GM12874 (cell line): ENCODE measurements at regions not wholly inside any gene's neighbourhood (a gene's known extent, or its start where the extent isn't known, plus 50 kb on each side); places are given as distances from the start of the nearest gene placed in this dataset.

Experiments
- CTCF ChIP-seq: IDR thresholded peaks from 2 replicates; pipeline ENCODE4 v1.5.1; 2011; ENCODE audit warnings: low read depth, mild to moderate bottlenecking, control low read depth, low read length, moderate library complexity; ENCODE audit not compliant: insufficient read depth

GRCh38 chr22:48670731-48671130 is 1156.9 kb downstream of the BRD1 start:
- no peak for TF ChIP-seq CTCF

- TF ChIP-seq CTCF: no peak
Observed at GRCh38 chr22:48669986-48670716, 1157.5 kb downstream of the BRD1 start.

GRCh38 chr22:48669226-48669625 is 1158.4 kb downstream of the BRD1 start:
- TF ChIP-seq CTCF: no peak

GRCh38 chr22:48667289-48667688 is 1160.4 kb downstream of the BRD1 start:
- no peak for TF ChIP-seq CTCF

GRCh38 chr22:48666620-48667019 is 1161.1 kb downstream of the BRD1 start:
- TF ChIP-seq CTCF: no peak

GRCh38 chr22:48665311-48665995 is 1162.2 kb downstream of the BRD1 start:
- TF ChIP-seq CTCF: no peak

- no peak for TF ChIP-seq CTCF
Observed at GRCh38 chr22:48664586-48664985, 1163.1 kb downstream of the BRD1 start.
